ENCODE measurements at regions not wholly inside any gene's neighbourhood (a gene's known extent, or its start where the extent isn't known, plus 50 kb on each side); places are given as distances from the start of the nearest gene placed in this dataset.

- no CpG with 5 or more reads among the region's 2 CpGs for WGBS (ENCODE audit: extremely low coverage, insufficient read length, low lambda C conversion rate)
- no peak for DNase-seq
Observed at GRCh38 chr9:118395415-118395814, 691.2 kb downstream of the TLR4 start.

More at GRCh38 chr9:118395415-118395814, 691.2 kb downstream of the TLR4 start:
- Histone ChIP-seq H3K4me2 (ENCODE audit: insufficient read depth, insufficient read length, low read length) (no peak overlapping the region), H2BK15ac (ENCODE audit: low read depth, low read length) (no peak overlapping the region), H3K9me3 (ENCODE audit: control insufficient read depth, low read depth, low read length) (no peaks in the 10 kb centered on the region), H3K27me3 (ENCODE audit: insufficient read depth, low read length) (no peaks in the 10 kb centered on the region), H3T11ph (ENCODE audit: low read length) (no peak overlapping the region), H3K4me1 (ENCODE audit: insufficient read depth, low read length) (no peaks in the 10 kb centered on the region), H3K79me2 (ENCODE audit: insufficient read depth, low read length) (no peaks in the 10 kb centered on the region), H2BK12ac (ENCODE audit: insufficient read length, low read depth, low read length) (no peak overlapping the region), H3K79me1 (ENCODE audit: insufficient read depth, low read depth, low read length, poor library complexity, severe bottlenecking) (no peaks in the 10 kb centered on the region), H3K9ac (ENCODE audit: extremely low read depth, insufficient read length, low read length) (no peak overlapping the region), H4K20me1 (ENCODE audit: control insufficient read depth, insufficient read depth, insufficient read length) (no peaks in the 10 kb centered on the region), H2BK5ac (ENCODE audit: insufficient read length, low read length) (no peak overlapping the region), H3K56ac (ENCODE audit: insufficient read length, low read depth, low read length) (no peak overlapping the region), H3K23me2 (ENCODE audit: insufficient read length, low read depth, low read length, poor library complexity, severe bottlenecking) (no peaks in the 10 kb centered on the region), H2AFZ (ENCODE audit: low read length) (no peak overlapping the region), H3K27ac (ENCODE audit: insufficient read length, low read depth, low read length) (no peak overlapping the region), H3K18ac (ENCODE audit: insufficient read length, low read depth, low read length) (no peak overlapping the region), H2BK120ac (ENCODE audit: low read depth, low read length, poor library complexity, severe bottlenecking) (no peak overlapping the region), H4K8ac (replicated peaks; ENCODE audit: insufficient read length, low read depth, low read length) (no peak overlapping the region), H2BK20ac (ENCODE audit: low read depth, low read length, poor library complexity, severe bottlenecking) (no peak overlapping the region), H4K5ac (ENCODE audit: insufficient read length, low read depth, low read length) (no peak overlapping the region), H2AK5ac (ENCODE audit: insufficient read length, low read length) (no peak overlapping the region), H3K4ac (ENCODE audit: low read depth, low read length) (no peak overlapping the region), H4K91ac (ENCODE audit: insufficient read length, low read depth, low read length) (no peak overlapping the region), H3K23ac (ENCODE audit: insufficient read length, low read depth, low read length) (no peak overlapping the region), H3K14ac (ENCODE audit: insufficient read depth, low read length) (no peak overlapping the region)
- TF ChIP-seq CTCF (conservative IDR thresholded peaks at IDR 0.05), result no peak
- Mint-ChIP-seq H3K27ac (no peak overlapping the region), H3K36me3 (ENCODE audit: insufficient read depth in 1 of 3, low read depth in 3 of 3) (no peaks in the 10 kb centered on the region; a peak in 1 of 7 replicates), H3K9me3 (no peaks in the 10 kb centered on the region), H3K4me3 (no peak overlapping the region), H3K4me1 (no peaks in the 10 kb centered on the region; a peak in 1 of 4 replicates), H3K27me3 (ENCODE audit: low read depth) (no peaks in the 10 kb centered on the region)

All from H9 (cell line).